ENCODE measurements at regions not wholly inside any gene's neighbourhood (a gene's known extent, or its start where the extent isn't known, plus 50 kb on each side); places are given as distances from the start of the nearest gene placed in this dataset.
"Not testable (repeated sequence)": the region's sequence is repeated elsewhere in the genome, so short reads cannot be mapped to it uniquely, and the experiment has no call there.

GRCh38 chr6:73968221-73968757, 272.3 kb downstream of the CD109 start:
- no peak for DNase-seq (ENCODE audit: low read depth)

- DNase-seq (ENCODE audit: low read depth): no peak
Observed at GRCh38 chr6:73965539-73966029, 269.6 kb downstream of the CD109 start.

- no peak for DNase-seq (ENCODE audit: low read depth)
Observed at GRCh38 chr6:73964241-73964854, 268.3 kb downstream of the CD109 start.

GRCh38 chr6:73962884-73963283, 266.9 kb downstream of the CD109 start:
- no peak for DNase-seq (ENCODE audit: low read depth)

GRCh38 chr6:73956305-73956704, 260.3 kb downstream of the CD109 start:
- DNase-seq (ENCODE audit: low read depth): no peak

- DNase-seq (ENCODE audit: low read depth): no peak
Observed at GRCh38 chr6:73955800-73956199, 259.8 kb downstream of the CD109 start.

GRCh38 chr6:73954881-73955280, 258.9 kb downstream of the CD109 start:
- no peak for DNase-seq (ENCODE audit: low read depth)

GRCh38 chr6:73951183-73951582, 255.2 kb downstream of the CD109 start:
- no peak for DNase-seq (ENCODE audit: low read depth)

- no peak for DNase-seq (ENCODE audit: low read depth)
Observed at GRCh38 chr6:73943930-73944652, 248.1 kb downstream of the CD109 start.

GRCh38 chr6:73943411-73943810, 247.4 kb downstream of the CD109 start:
- no peak for DNase-seq (ENCODE audit: low read depth)

- peak; percentile 72 for DNase-seq (ENCODE audit: low read depth)
Observed at GRCh38 chr6:73942592-73943186, 246.7 kb downstream of the CD109 start.

- no peak for DNase-seq (ENCODE audit: low read depth)
Observed at GRCh38 chr6:73941892-73942291, 245.9 kb downstream of the CD109 start.

- no peak for DNase-seq (ENCODE audit: low read depth)
Observed at GRCh38 chr6:73937805-73938204, 241.8 kb downstream of the CD109 start.

GRCh38 chr6:73932866-73933265, 236.9 kb downstream of the CD109 start:
- DNase-seq (ENCODE audit: low read depth): no peak

- peak; percentile 46 for DNase-seq (ENCODE audit: low read depth)
Observed at GRCh38 chr6:73929405-73929804, 233.4 kb downstream of the CD109 start.

- DNase-seq (ENCODE audit: low read depth): no peak
Observed at GRCh38 chr6:73927421-73927820, 231.4 kb downstream of the CD109 start.

- not testable (repeated sequence) for DNase-seq (ENCODE audit: low read depth)
Observed at GRCh38 chr6:73925703-73926102, 229.7 kb downstream of the CD109 start.

GRCh38 chr6:73923905-73924485, 228.0 kb downstream of the CD109 start:
- no peak for DNase-seq (ENCODE audit: low read depth)

- no peak for DNase-seq (ENCODE audit: low read depth)
Observed at GRCh38 chr6:73903155-73903554, 207.2 kb downstream of the CD109 start.

GRCh38 chr6:73901986-73902385, 206.0 kb downstream of the CD109 start:
- no peak for DNase-seq (ENCODE audit: low read depth)

- DNase-seq (ENCODE audit: low read depth): no peak
Observed at GRCh38 chr6:73901311-73901710, 205.3 kb downstream of the CD109 start.

- DNase-seq (ENCODE audit: low read depth): peak; percentile 21
Observed at GRCh38 chr6:73898599-73898998, 202.6 kb downstream of the CD109 start.

Measured in HT1080 (cell line).